ENCODE measurements at regions not wholly inside any gene's neighbourhood (a gene's known extent, or its start where the extent isn't known, plus 50 kb on each side); places are given as distances from the start of the nearest gene placed in this dataset.

DNA sequence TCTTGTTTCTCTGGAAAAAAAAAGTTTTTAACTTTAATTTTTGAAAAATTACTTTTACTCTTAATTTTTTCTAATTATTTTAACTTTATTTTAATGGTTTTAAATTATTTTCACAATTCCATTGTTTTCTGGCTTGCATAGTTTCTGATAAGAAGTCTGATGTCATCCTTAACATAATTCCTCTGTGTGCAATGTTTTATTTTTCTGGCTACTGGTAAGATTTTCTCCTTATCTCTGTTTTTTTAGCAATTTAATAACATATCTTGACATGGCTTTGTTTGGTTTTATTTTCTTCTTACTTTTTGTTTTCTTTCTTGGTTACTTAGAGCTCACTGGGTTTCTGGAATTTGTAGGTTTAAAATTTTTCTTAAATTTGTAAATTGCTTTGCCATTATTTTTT lies 114.8 kb downstream of the TBXT start:
- Histone ChIP-seq H3K27ac (replicated peaks) (no peak overlapping the region), H3K27me3 (ENCODE audit: low read depth) (peaks cover 4% of the 10 kb centered on the region), H3K4me1 (peaks cover 5% of the 10 kb centered on the region), H3K4me3 (no peak overlapping the region), H3K9me3 (replicated peaks) (peaks cover 33% of the 10 kb centered on the region), H3K36me3 (no peaks in the 10 kb centered on the region)
- no peak for DNase-seq
- intact Hi-C loops (cut with micrococcal nuclease), result no loop called here
- TF ChIP-seq, protein P1, sequence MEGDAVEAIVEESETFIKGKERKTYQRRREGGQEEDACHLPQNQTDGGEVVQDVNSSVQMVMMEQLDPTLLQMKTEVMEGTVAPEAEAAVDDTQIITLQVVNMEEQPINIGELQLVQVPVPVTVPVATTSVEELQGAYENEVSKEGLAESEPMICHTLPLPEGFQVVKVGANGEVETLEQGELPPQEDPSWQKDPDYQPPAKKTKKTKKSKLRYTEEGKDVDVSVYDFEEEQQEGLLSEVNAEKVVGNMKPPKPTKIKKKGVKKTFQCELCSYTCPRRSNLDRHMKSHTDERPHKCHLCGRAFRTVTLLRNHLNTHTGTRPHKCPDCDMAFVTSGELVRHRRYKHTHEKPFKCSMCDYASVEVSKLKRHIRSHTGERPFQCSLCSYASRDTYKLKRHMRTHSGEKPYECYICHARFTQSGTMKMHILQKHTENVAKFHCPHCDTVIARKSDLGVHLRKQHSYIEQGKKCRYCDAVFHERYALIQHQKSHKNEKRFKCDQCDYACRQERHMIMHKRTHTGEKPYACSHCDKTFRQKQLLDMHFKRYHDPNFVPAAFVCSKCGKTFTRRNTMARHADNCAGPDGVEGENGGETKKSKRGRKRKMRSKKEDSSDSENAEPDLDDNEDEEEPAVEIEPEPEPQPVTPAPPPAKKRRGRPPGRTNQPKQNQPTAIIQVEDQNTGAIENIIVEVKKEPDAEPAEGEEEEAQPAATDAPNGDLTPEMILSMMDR (IDR thresholded peaks at IDR 0.05; ENCODE audit: borderline replicate concordance), result no peak

DNA sequence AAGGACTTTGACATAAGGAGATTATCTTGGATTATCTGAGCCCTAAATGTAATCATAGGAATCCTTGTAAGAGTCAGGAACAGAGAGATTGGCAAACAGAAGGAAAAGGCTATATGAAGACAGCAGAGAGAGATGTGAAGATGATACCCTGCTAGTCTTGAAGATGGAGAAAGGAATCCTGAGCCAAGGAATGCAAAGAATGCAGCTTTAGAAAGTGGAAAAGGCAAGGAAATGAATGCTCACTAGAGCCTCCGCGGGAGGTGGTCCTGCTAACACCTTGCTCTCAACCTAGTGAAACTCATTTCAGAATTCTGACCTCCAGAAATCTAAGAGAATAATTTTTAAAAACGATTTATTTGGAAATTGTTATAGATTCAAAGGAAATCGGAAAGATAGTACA lies 117.1 kb downstream of the TBXT start:
- Histone ChIP-seq H3K36me3 (no peaks in the 10 kb centered on the region), H3K27ac (replicated peaks) (no peak overlapping the region), H3K9me3 (replicated peaks) (peaks cover 33% of the 10 kb centered on the region), H3K4me3 (no peak overlapping the region), H3K4me1 (no peaks in the 10 kb centered on the region), H3K27me3 (ENCODE audit: low read depth) (peaks cover 4% of the 10 kb centered on the region)
- TF ChIP-seq, protein P1 (IDR thresholded peaks at IDR 0.05; ENCODE audit: borderline replicate concordance), result no peak
- intact Hi-C loops (cut with micrococcal nuclease), result no loop called here
- DNase-seq, result no peak

DNA sequence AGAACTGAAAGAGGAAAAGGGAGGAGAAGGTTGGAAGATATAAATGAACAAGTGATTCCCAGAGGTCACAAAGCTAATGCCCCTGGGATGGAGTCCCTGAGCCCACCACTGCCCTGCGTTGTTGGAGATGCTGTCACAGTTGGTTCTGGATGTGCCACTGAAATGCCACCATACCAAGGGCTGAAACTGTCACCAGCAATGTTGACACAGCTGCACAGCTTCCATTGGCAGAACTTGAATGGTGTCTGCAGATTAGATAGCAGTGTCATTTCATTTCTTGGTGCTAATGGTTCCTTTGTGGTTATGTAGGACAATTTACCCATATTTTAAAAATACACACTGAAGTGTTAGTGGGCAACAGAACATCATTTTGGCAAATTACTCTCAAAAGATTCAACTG lies 120.7 kb downstream of the TBXT start:
- Histone ChIP-seq H3K4me1 (no peaks in the 10 kb centered on the region), H3K9me3 (replicated peaks) (peaks cover 10% of the 10 kb centered on the region), H3K27me3 (ENCODE audit: low read depth) (peaks cover 33% of the 10 kb centered on the region), H3K4me3 (no peak overlapping the region), H3K27ac (replicated peaks) (no peak overlapping the region), H3K36me3 (no peaks in the 10 kb centered on the region)
- TF ChIP-seq, protein P1 (IDR thresholded peaks at IDR 0.05; ENCODE audit: borderline replicate concordance), result no peak
- intact Hi-C loops (cut with micrococcal nuclease), result no loop called here
- DNase-seq, result no peak

DNA sequence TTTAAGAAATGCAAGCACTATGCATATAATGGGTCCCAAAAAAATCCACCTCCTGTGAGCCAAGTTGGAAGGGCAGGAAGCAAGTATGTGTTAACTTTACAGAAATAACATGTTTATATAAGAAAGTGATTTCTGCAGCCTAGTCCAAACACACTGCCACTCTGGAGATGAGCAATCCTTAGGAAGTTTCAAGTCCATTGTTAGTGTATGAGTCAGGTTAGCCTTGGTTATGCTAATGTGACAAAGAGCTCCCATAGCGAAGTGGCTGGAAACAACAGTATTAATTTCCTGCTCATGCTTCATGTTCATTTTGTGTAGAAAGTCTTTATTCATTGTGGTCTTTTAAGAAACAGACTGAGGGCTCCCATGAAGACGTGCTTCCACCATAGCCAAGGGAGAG lies 121.4 kb downstream of the TBXT start:
- TF ChIP-seq, protein P1 (IDR thresholded peaks at IDR 0.05; ENCODE audit: borderline replicate concordance), result no peak
- no peak overlapping the region for H3K27ac ChIP-seq (replicated peaks)
- peaks cover 2% of the 10 kb centered on the region for H3K9me3 ChIP-seq (replicated peaks)
- H3K4me1 ChIP-seq, result no peaks in the 10 kb centered on the region
- no peak overlapping the region for H3K4me3 ChIP-seq
- H3K36me3 ChIP-seq, result no peaks in the 10 kb centered on the region
- peaks cover 35% of the 10 kb centered on the region for H3K27me3 ChIP-seq (ENCODE audit: low read depth)
- intact Hi-C loops (cut with micrococcal nuclease), result no loop called here
- DNase-seq, result no peak

GRCh38 chr6:166045860-166046200 lies 121.8 kb downstream of the TBXT start:
- intact Hi-C loops (cut with micrococcal nuclease), result no loop called here
- no peak for DNase-seq
- Histone ChIP-seq H3K4me1 (no peaks in the 10 kb centered on the region), H3K4me3 (no peak overlapping the region), H3K27me3 (ENCODE audit: low read depth) (peaks cover 35% of the 10 kb centered on the region), H3K27ac (replicated peaks) (no peak overlapping the region), H3K36me3 (no peaks in the 10 kb centered on the region), H3K9me3 (replicated peaks) (no peaks in the 10 kb centered on the region)
- TF ChIP-seq, protein P1 (IDR thresholded peaks at IDR 0.05; ENCODE audit: borderline replicate concordance), result no peak

Measured in left ventricle myocardium inferior (tissue), 1 donor.